Liver (tissue), 8 donors: ENCODE measurements at regions not wholly inside any gene's neighbourhood (a gene's known extent, or its start where the extent isn't known, plus 50 kb on each side); places are given as distances from the start of the nearest gene placed in this dataset.

Source experiments
- DNase-seq: peaks from one replicate; pipeline ENCODE4 v3.0.0-alpha.2; 2017; ENCODE audit warnings: low spot score
- H3K27ac ChIP-seq, 2 donors: one replicate each; pipeline ENCODE4 v1.7.0; 2013; ENCODE audit warnings: inconsistent platforms in 2 of 2, low read length in 2 of 2, control low read depth in 1 of 2, low read depth in 1 of 2, mild to moderate bottlenecking in 1 of 2
- H3K27me3 ChIP-seq, 4 donors: one replicate each; pipeline versions ENCODE4 v1.6.1 to v1.7.0; 2013; ENCODE audit warnings: low read length in 3 of 4, inconsistent platforms in 1 of 4, mild to moderate bottlenecking in 1 of 4, moderate library complexity in 1 of 4; ENCODE audit not compliant: control insufficient read depth in 4 of 4, insufficient read depth in 4 of 4
- H3K36me3 ChIP-seq, 4 donors: one replicate each; pipeline versions ENCODE4 v1.6.1 to v1.7.0; 2013; ENCODE audit warnings: low read length in 3 of 4, mild to moderate bottlenecking in 3 of 4, low read depth in 1 of 4, moderate library complexity in 1 of 4; ENCODE audit not compliant: control insufficient read depth in 4 of 4, insufficient read depth in 3 of 4
- H3K4me1 ChIP-seq, 4 donors: one replicate each; pipeline versions ENCODE4 v1.6.1 to v1.7.0; 2013; ENCODE audit warnings: low read length in 3 of 4, mild to moderate bottlenecking in 3 of 4, moderate library complexity in 1 of 4; ENCODE audit not compliant: control insufficient read depth in 4 of 4, insufficient read depth in 4 of 4
- H3K4me3 ChIP-seq, 3 donors: one replicate each; pipeline versions ENCODE4 v1.6.1 to v1.7.0; 2013; ENCODE audit warnings: low read length in 3 of 3, control low read depth in 1 of 3, low read depth in 1 of 3, mild to moderate bottlenecking in 1 of 3
- H3K9ac ChIP-seq, 2 donors: one replicate each; pipeline ENCODE4 v1.7.0; 2013; ENCODE audit warnings: low read length in 2 of 2, mild to moderate bottlenecking in 2 of 2, moderate library complexity in 2 of 2, control low read depth in 1 of 2, low read depth in 1 of 2
- H3K9me3 ChIP-seq, 4 donors: one replicate each; pipeline versions ENCODE4 v1.6.1 to v1.7.0; 2013; ENCODE audit warnings: low read length in 3 of 4; ENCODE audit not compliant: control insufficient read depth in 4 of 4
- ATF3 ChIP-seq: IDR thresholded peaks from 2 replicates; pipeline ENCODE4 v1.6.1; 2016; ENCODE audit warnings: antibody characterized with exemption
- CTCF ChIP-seq: fragments of 150-350 bp; IDR thresholded peaks from 2 replicates; pipeline ENCODE4 v1.5.1; 2017; ENCODE audit warnings: improper control_type of control experiment, low read depth, low read length; ENCODE audit not compliant: missing input control
- EGR1 ChIP-seq, 2 donors: IDR thresholded peaks; 2 replicates each; pipeline ENCODE4 v1.6.1; 2016 to 2018; ENCODE audit warnings: antibody characterized with exemption in 2 of 2, low read depth in 2 of 2
- FOXA1 ChIP-seq: IDR thresholded peaks from 2 replicates; pipeline ENCODE4 v1.6.1; 2016; ENCODE audit warnings: antibody characterized with exemption
- GABPA ChIP-seq, 2 donors: IDR thresholded peaks in 1 of 2; conservative IDR thresholded peaks in 1 of 2; 2 replicates each; pipeline ENCODE4 v1.6.1; 2016; ENCODE audit warnings: antibody characterized with exemption in 2 of 2, mild to moderate bottlenecking in 1 of 2, moderate library complexity in 1 of 2
- HNF4A ChIP-seq, 2 donors: conservative IDR thresholded peaks; 2 replicates each; pipeline ENCODE4 v1.6.1; 2016; ENCODE audit warnings: antibody characterized with exemption in 2 of 2, mild to moderate bottlenecking in 2 of 2
- HNF4G ChIP-seq: IDR thresholded peaks from 2 replicates; pipeline ENCODE4 v1.6.1; 2016; ENCODE audit warnings: antibody characterized with exemption
- JUND ChIP-seq, 2 donors: IDR thresholded peaks; 2 replicates each; pipeline ENCODE4 v1.6.1; 2016; ENCODE audit warnings: antibody characterized with exemption in 2 of 2
- MAX ChIP-seq: IDR thresholded peaks from 2 replicates; pipeline ENCODE4 v1.6.1; 2016; ENCODE audit warnings: antibody characterized with exemption
- NR2F2 ChIP-seq: IDR thresholded peaks from 2 replicates; pipeline ENCODE4 v1.6.1; 2016; ENCODE audit warnings: antibody characterized with exemption
- RAD21 ChIP-seq, 2 donors: IDR thresholded peaks; 2 replicates each; pipeline ENCODE4 v1.6.1; 2016; ENCODE audit warnings: antibody characterized with exemption in 2 of 2, mild to moderate bottlenecking in 2 of 2
- REST ChIP-seq: IDR thresholded peaks from 2 replicates; pipeline ENCODE4 v1.6.1; 2016; ENCODE audit warnings: antibody characterized with exemption, mild to moderate bottlenecking
- RXRA ChIP-seq, 2 donors: IDR thresholded peaks; 2 replicates each; pipeline ENCODE4 v1.6.1; 2017 to 2018; ENCODE audit warnings: antibody characterized with exemption in 2 of 2, mild to moderate bottlenecking in 1 of 2
- SP1 ChIP-seq: IDR thresholded peaks from 2 replicates; pipeline ENCODE4 v1.6.1; 2018; ENCODE audit warnings: antibody characterized with exemption, mild to moderate bottlenecking
- TAF1 ChIP-seq: conservative IDR thresholded peaks from 2 replicates; pipeline ENCODE4 v1.6.1; 2016; ENCODE audit warnings: antibody characterized with exemption, mild to moderate bottlenecking
- YY1 ChIP-seq: IDR thresholded peaks from 2 replicates; pipeline ENCODE4 v1.6.1; 2016; ENCODE audit warnings: antibody characterized with exemption, mild to moderate bottlenecking
- WGBS: extraction: QIAGEN DNeasy Blood & Tissue Kit; methylation state at CpG from one replicate; pipeline ENCODE4 v1.1.7; 2013; 5-methylcytosine and 5-hydroxymethylcytosine counted together
- TF ChIP-seq, protein P1 (sequence below): IDR thresholded peaks from 2 replicates; pipeline ENCODE4 v1.6.1; 2016; ENCODE audit warnings: antibody characterized with exemption
- donor health status: healthy.
- donor health status: healthy.
- donor health status: healthy.
- donor health status: healthy.
- donor health status: healthy.

- Histone ChIP-seq H3K4me1 (no peaks in the 10 kb centered on the region), H3K36me3 (no peaks in the 10 kb centered on the region), H3K4me3 (no peak overlapping the region), H3K9ac (no peak overlapping the region), H3K27ac (no peak overlapping the region), H3K27me3 (peaks cover 0 to 4% (median 0%) of the 10 kb centered on the region in 4 donors), H3K9me3 (no peaks in the 10 kb centered on the region)
- WGBS: 77% methylated on average over 5 of the region's 5 CpGs
- no peak for DNase-seq
- TF ChIP-seq, protein P1, sequence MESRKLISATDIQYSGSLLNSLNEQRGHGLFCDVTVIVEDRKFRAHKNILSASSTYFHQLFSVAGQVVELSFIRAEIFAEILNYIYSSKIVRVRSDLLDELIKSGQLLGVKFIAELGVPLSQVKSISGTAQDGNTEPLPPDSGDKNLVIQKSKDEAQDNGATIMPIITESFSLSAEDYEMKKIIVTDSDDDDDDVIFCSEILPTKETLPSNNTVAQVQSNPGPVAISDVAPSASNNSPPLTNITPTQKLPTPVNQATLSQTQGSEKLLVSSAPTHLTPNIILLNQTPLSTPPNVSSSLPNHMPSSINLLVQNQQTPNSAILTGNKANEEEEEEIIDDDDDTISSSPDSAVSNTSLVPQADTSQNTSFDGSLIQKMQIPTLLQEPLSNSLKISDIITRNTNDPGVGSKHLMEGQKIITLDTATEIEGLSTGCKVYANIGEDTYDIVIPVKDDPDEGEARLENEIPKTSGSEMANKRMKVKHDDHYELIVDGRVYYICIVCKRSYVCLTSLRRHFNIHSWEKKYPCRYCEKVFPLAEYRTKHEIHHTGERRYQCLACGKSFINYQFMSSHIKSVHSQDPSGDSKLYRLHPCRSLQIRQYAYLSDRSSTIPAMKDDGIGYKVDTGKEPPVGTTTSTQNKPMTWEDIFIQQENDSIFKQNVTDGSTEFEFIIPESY: no peak
- TF ChIP-seq GABPA (IDR thresholded peaks at IDR 0.05 in 1 of 2, conservative IDR thresholded peaks at IDR 0.05 in 1 of 2) (no peak), FOXA1 (no peak), REST (no peak), HNF4G (no peak), RAD21 (IDR thresholded peaks at IDR 0.05) (no peak), EGR1 (IDR thresholded peaks at IDR 0.05; ENCODE audit: low read depth in 2 of 2) (no peak), MAX (no peak), NR2F2 (no peak)
Measured at GRCh38 chr9:80025796-80026520, 454.2 kb downstream of the TLE4 start.

- no peaks in the 10 kb centered on the region for H3K4me1 ChIP-seq
- no peaks in the 10 kb centered on the region for H3K36me3 ChIP-seq
- no peak for DNase-seq
- H3K27ac ChIP-seq: no peak overlapping the region
- no peak overlapping the region for H3K9ac ChIP-seq
- no peaks in the 10 kb centered on the region for H3K27me3 ChIP-seq
- WGBS: 79% methylated on average over 1 of the region's 1 CpG
- H3K9me3 ChIP-seq: no peaks in the 10 kb centered on the region
- H3K4me3 ChIP-seq: no peak overlapping the region
- TF ChIP-seq RXRA (IDR thresholded peaks at IDR 0.05): no peak
- no peak for TF ChIP-seq ATF3
- no peak for TF ChIP-seq MAX
- no peak for TF ChIP-seq JUND (IDR thresholded peaks at IDR 0.05)
- TF ChIP-seq REST: no peak
- no peak for TF ChIP-seq GABPA (IDR thresholded peaks at IDR 0.05 in 1 of 2, conservative IDR thresholded peaks at IDR 0.05 in 1 of 2)
- TF ChIP-seq SP1: no peak
- TF ChIP-seq EGR1 (IDR thresholded peaks at IDR 0.05; ENCODE audit: low read depth in 2 of 2): no peak
- no peak for TF ChIP-seq CTCF
- no peak for TF ChIP-seq YY1
- no peak for TF ChIP-seq HNF4A (conservative IDR thresholded peaks at IDR 0.05)
- TF ChIP-seq TAF1: no peak
- no peak for TF ChIP-seq NR2F2
- TF ChIP-seq RAD21 (IDR thresholded peaks at IDR 0.05): no peak
Measured at GRCh38 chr9:80025131-80025530, 453.4 kb downstream of the TLE4 start.
